Glutamatergic neuron (in vitro differentiated cells): ENCODE measurements at regions not wholly inside any gene's neighbourhood (a gene's known extent, or its start where the extent isn't known, plus 50 kb on each side); places are given as distances from the start of the nearest gene placed in this dataset.

Source experiments
- DNase-seq: peaks from one replicate; pipeline ENCODE4 v3.0.0; 2022
- H3K27ac Mint-ChIP-seq: one replicate; pipeline ENCODE4 v1.8.0; 2020; ENCODE audit warnings: mild to moderate bottlenecking, mixed read lengths, inconsistent platforms; ENCODE audit not compliant: unreplicated experiment
- H3K27me3 Mint-ChIP-seq: one replicate; pipeline ENCODE4 v1.8.0; 2020; ENCODE audit warnings: mild to moderate bottlenecking, moderate library complexity, mixed read lengths, inconsistent platforms; ENCODE audit not compliant: unreplicated experiment
- H3K36me3 Mint-ChIP-seq: one replicate; pipeline ENCODE4 v1.8.0; 2020; ENCODE audit warnings: mild to moderate bottlenecking, mixed read lengths, inconsistent platforms; ENCODE audit not compliant: unreplicated experiment
- H3K4me1 Mint-ChIP-seq: one replicate; pipeline ENCODE4 v1.8.0; 2020; ENCODE audit warnings: mild to moderate bottlenecking, low read depth, mixed read lengths, inconsistent platforms; ENCODE audit not compliant: unreplicated experiment
- H3K4me3 Mint-ChIP-seq: one replicate; pipeline ENCODE4 v1.8.0; 2020; ENCODE audit warnings: mild to moderate bottlenecking, mixed read lengths, inconsistent platforms; ENCODE audit not compliant: unreplicated experiment
- H3K9me3 Mint-ChIP-seq: one replicate; pipeline ENCODE4 v1.8.0; 2020; ENCODE audit warnings: mild to moderate bottlenecking, moderate library complexity, mixed read lengths, inconsistent platforms; ENCODE audit not compliant: unreplicated experiment
- TF ChIP-seq, protein P1 (sequence below): fragments of 200-600 bp; sonication (generic); IDR thresholded peaks from one replicate; pipeline ENCODE4 v1.5.0; 2021; ENCODE audit not compliant: partially characterized antibody, unreplicated experiment

DNA sequence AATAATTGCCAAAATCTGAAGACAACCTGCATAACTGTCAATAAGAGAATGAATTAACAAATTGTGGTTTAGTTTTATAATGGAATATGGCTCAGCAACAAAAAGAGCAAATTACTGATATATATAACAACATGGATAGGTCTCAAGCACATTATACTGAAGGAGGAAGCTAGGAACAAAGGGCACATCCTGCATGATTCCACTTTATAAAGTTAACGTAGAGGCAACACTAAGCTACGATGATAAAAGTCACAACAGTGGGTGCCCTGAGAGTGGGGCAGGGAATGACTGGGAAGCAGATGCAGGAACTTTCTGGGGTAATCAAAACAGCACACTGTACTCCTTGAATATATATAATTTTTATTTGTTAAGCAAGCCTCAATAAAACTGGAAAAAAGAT, 165.2 kb downstream of the RMI1 start:
- Mint-ChIP-seq H3K4me3 (no peak overlapping the region), H3K27me3 (no peaks in the 10 kb centered on the region)
- TF ChIP-seq, protein P1, sequence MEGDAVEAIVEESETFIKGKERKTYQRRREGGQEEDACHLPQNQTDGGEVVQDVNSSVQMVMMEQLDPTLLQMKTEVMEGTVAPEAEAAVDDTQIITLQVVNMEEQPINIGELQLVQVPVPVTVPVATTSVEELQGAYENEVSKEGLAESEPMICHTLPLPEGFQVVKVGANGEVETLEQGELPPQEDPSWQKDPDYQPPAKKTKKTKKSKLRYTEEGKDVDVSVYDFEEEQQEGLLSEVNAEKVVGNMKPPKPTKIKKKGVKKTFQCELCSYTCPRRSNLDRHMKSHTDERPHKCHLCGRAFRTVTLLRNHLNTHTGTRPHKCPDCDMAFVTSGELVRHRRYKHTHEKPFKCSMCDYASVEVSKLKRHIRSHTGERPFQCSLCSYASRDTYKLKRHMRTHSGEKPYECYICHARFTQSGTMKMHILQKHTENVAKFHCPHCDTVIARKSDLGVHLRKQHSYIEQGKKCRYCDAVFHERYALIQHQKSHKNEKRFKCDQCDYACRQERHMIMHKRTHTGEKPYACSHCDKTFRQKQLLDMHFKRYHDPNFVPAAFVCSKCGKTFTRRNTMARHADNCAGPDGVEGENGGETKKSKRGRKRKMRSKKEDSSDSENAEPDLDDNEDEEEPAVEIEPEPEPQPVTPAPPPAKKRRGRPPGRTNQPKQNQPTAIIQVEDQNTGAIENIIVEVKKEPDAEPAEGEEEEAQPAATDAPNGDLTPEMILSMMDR: no peak

DNA sequence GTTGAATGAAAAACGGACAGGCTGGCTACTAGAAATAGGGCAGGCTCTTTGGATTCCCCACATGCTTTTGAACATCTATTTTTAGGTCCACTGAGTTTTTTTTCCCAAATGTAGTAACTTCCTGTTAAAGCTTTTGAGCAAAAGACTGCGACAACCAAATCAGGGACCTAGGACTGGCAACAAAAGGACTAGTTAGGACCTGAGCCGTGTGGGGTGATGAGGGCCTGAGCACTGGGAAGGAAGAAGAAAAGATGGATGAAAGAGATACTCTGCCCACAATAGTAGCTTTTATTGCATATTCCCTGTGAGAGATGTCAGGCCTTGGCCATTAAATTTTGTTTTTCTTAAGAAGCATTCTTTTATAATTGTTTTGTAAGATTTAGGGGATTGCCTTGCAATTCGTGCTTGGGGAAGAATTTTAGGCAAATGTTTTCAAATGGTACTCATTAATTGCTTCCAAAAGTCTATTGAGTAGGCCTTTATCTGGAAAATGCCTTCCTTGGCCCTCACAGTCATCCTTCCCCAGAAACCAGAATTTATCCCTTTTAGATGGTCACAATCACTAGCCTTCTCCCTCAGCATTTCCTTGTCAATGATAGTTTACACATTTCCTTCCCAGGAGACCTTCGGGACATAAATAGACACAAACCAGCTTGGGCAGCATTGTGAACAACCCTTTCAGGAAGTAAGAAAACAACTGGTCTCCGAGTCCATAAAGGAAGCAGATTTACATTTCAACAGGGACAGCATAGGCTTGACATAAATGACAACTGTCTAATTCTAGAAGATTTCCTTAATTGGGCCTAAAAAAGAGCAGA, 166.5 kb downstream of the RMI1 start:
- Mint-ChIP-seq H3K4me1 (peaks cover 28% of the 10 kb centered on the region), H3K36me3 (no peaks in the 10 kb centered on the region), H3K9me3 (no peaks in the 10 kb centered on the region), H3K27me3 (no peaks in the 10 kb centered on the region), H3K27ac (peak overlapping the region; percentile 86), H3K4me3 (peak overlapping the region; percentile 67)
- no peak for DNase-seq
- TF ChIP-seq, protein P1: no peak

More for the DNA sequence above, 165.2 kb downstream of the RMI1 start:
- Mint-ChIP-seq H3K9me3 (no peaks in the 10 kb centered on the region), H3K36me3 (no peaks in the 10 kb centered on the region), H3K4me1 (peaks cover 38% of the 10 kb centered on the region), H3K27ac (no peak overlapping the region)
- no peak for DNase-seq

DNA sequence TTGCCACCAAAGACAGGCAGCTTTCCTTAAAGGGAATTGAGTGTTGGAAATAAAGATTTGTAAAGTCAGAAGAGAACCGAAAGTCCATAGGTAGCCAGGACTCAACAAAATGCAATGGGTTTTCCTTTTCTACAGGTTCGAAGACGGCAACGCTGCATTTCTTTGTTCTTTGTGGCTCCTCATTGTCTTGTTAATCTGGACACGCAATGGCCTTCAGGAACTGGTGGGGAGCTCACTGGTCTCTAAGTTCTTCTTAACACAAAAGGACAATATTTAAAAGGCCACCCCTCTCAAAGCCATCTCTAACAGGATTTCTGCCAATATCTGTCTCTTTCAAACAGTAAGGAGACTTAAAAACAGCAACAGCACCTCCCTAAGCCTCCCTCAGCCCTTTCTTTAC, 170.6 kb downstream of the RMI1 start:
- no peaks in the 10 kb centered on the region for H3K27me3 Mint-ChIP-seq
- H3K4me1 Mint-ChIP-seq: peaks cover 21% of the 10 kb centered on the region
- DNase-seq: no peak
- no peaks in the 10 kb centered on the region for H3K36me3 Mint-ChIP-seq
- no peak overlapping the region for H3K4me3 Mint-ChIP-seq
- TF ChIP-seq, protein P1: no peak
- H3K9me3 Mint-ChIP-seq: no peaks in the 10 kb centered on the region
- no peak overlapping the region for H3K27ac Mint-ChIP-seq

DNA sequence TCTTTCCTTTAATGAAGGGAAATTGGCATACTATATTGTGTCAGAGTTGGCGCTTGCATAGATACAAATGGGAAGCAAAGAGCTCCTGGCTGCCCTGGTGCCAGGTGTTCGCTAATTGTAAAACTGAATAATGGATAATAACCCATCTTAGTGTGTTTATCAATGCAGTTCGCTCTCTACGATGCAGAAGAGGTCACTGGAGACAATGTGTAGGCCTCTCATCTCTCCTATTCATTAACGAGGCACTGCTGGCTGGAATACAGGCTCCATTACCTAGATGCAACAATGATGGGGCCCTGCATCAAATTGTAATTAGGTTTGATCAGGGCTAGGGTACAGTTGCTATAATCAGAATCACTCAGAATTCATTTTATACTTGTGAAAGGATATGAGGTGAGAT, 171.0 kb downstream of the RMI1 start:
- Mint-ChIP-seq H3K9me3 (no peaks in the 10 kb centered on the region), H3K27ac (no peak overlapping the region), H3K27me3 (no peaks in the 10 kb centered on the region), H3K4me3 (no peak overlapping the region), H3K36me3 (no peaks in the 10 kb centered on the region), H3K4me1 (peaks cover 18% of the 10 kb centered on the region)
- no peak for DNase-seq
- TF ChIP-seq, protein P1: no peak

DNA sequence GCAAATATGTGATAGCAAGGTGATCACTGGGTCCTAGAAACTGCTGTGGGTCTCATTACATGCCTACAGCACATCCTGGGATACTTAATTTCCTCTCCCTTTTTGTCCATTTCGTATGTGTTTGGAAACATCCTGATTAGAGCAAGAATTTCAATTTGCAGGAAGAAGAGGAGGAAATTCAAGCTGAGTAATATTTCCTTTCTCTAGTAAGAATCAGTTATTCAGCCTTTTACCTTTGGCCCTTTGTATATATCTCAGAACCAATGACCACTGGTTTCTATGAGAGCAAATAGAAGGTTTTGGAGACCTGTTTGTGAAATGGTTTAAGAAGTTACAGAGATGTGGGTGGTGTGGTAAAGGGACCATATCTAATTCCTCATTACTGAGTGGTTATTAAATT, 171.6 kb downstream of the RMI1 start:
- no peaks in the 10 kb centered on the region for H3K27me3 Mint-ChIP-seq
- H3K4me3 Mint-ChIP-seq: no peak overlapping the region

More for the DNA sequence above, 171.6 kb downstream of the RMI1 start:
- Mint-ChIP-seq H3K4me1 (peaks cover 13% of the 10 kb centered on the region), H3K9me3 (no peaks in the 10 kb centered on the region), H3K36me3 (no peaks in the 10 kb centered on the region), H3K27ac (no peak overlapping the region)
- DNase-seq: no peak
- TF ChIP-seq, protein P1: no peak
